GM12891 (cell line): ENCODE measurements at regions not wholly inside any gene's neighbourhood (a gene's known extent, or its start where the extent isn't known, plus 50 kb on each side); places are given as distances from the start of the nearest gene placed in this dataset.

ENCODE experiments used
- POLR2A ChIP-seq: IDR thresholded peaks from 2 replicates; pipeline ENCODE4 v1.6.1; 2011; ENCODE audit warnings: low read depth, low read length, control low read depth
- POLR2AphosphoS5 ChIP-seq: IDR thresholded peaks from 2 replicates; pipeline ENCODE4 v1.6.1; 2011; ENCODE audit warnings: low read depth, low read length, control low read depth
- TAF1 ChIP-seq: IDR thresholded peaks from 2 replicates; pipeline ENCODE4 v1.6.1; 2011; ENCODE audit warnings: low read depth, low read length, control low read depth

DNA sequence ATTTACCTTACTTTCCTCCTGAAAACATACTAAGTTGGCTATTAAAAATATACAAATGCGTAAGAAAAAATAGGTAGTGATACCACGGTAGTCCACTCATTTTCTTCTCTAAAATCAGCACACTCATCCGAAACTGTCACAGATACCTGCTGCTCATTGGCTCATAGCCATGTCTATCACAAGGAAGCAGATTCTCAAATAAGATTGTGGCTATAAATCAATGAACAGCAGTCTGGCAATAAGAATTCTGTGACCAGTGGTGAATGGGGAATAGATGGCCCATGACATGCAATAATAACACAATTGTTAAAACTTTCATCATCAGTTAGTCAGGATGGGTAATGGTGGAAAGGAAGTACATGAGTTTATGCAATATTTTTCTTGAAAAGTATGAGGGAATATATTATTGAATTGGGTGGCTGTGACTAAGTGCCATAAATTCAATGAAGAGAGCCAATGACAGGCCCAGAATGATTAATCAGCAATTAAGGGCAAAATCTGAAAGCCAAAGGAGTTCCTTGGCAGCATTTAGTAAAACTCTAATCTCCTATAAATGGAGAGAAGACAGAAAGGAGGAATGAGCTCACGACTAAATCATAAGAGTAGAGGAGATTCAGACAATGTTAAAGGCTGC, 202.3 kb upstream of the NEIL3 start:
- TF ChIP-seq POLR2A (no peak), POLR2AphosphoS5 (no peak), TAF1 (no peak)
